HepG2 (cell line): ENCODE measurements at regions not wholly inside any gene's neighbourhood (a gene's known extent, or its start where the extent isn't known, plus 50 kb on each side); places are given as distances from the start of the nearest gene placed in this dataset.

Source experiments
- CREB1 ChIP-seq, 2 experiments: fragments of 450-650 bp in 1 of 2; IDR thresholded peaks; 2 replicates each; pipeline ENCODE4 v1.6.1; 2016 to 2017; ENCODE audit warnings: control low read depth in 1 of 2, mild to moderate bottlenecking in 1 of 2, missing compliant biosample characterization in 1 of 2, missing genetic modification characterization in 1 of 2
- EP300 ChIP-seq, 3 experiments: sonication (generic) in 1 of 3; formaldehyde crosslinking in 1 of 3; IDR thresholded peaks; 2 replicates each; pipeline versions ENCODE4 v1.5.1 to v1.6.1; 2011 to 2020; ENCODE audit warnings: low read depth in 2 of 3, low read length in 2 of 3, borderline replicate concordance in 1 of 3, improper control_type of control experiment in 1 of 3, mild to moderate bottlenecking in 1 of 3, missing genetic modification reagents in 1 of 3, moderate library complexity in 1 of 3
- GABPA ChIP-seq, 2 experiments: IDR thresholded peaks; 2 replicates each; pipeline ENCODE4 v1.6.1; 2011 to 2016; ENCODE audit warnings: low read depth in 2 of 2, low read length in 1 of 2, missing biosample characterization in 1 of 2, missing genetic modification characterization in 1 of 2
- HCFC1 ChIP-seq: fragments of 150-350 bp; IDR thresholded peaks from 2 replicates; pipeline ENCODE4 v1.6.1; 2014; ENCODE audit warnings: low read depth, low read length
- HNRNPK ChIP-seq: fragments of 200-400 bp; formaldehyde crosslinking; IDR thresholded peaks from 2 replicates; pipeline ENCODE4 v1.6.1; 2018; ENCODE audit warnings: low read length, low read depth, moderate library complexity, mild to moderate bottlenecking; ENCODE audit not compliant: poor library complexity, severe bottlenecking
- JDP2 ChIP-seq: sonication (generic); formaldehyde crosslinking; IDR thresholded peaks from 2 replicates; pipeline ENCODE4 v1.8.1; 2022; ENCODE audit warnings: missing genetic modification reagents, borderline replicate concordance
- KLF6 ChIP-seq: IDR thresholded peaks from 2 replicates; pipeline ENCODE4 v1.8.0; 2016; ENCODE audit warnings: missing biosample characterization, missing genetic modification reagents
- NFE2L1 ChIP-seq: sonication (generic); formaldehyde crosslinking; IDR thresholded peaks from 2 replicates; pipeline ENCODE4 v1.4.0; 2020; ENCODE audit warnings: missing genetic modification reagents, mild to moderate bottlenecking, borderline replicate concordance
- SP2 ChIP-seq: sonication (generic); formaldehyde crosslinking; IDR thresholded peaks from 2 replicates; pipeline ENCODE4 v1.5.1; 2020; ENCODE audit warnings: mild to moderate bottlenecking, missing genetic modification reagents
- SUZ12 ChIP-seq: fragments of 150-350 bp; IDR thresholded peaks from 2 replicates; pipeline ENCODE4 v1.6.1; 2014; ENCODE audit warnings: low read depth, low read length
- ZNF230 ChIP-seq: sonication (generic); formaldehyde crosslinking; IDR thresholded peaks from 2 replicates; pipeline ENCODE4 v1.4.0; 2020; ENCODE audit warnings: mild to moderate bottlenecking, missing genetic modification reagents
- ZNF549 ChIP-seq: sonication (generic); formaldehyde crosslinking; IDR thresholded peaks from 2 replicates; pipeline ENCODE4 v1.5.0; 2020; ENCODE audit warnings: missing genetic modification reagents
- TF ChIP-seq, protein P1 (sequence below): sonication (generic); formaldehyde crosslinking; IDR thresholded peaks from 2 replicates; pipeline ENCODE4 v1.5.0; 2020; ENCODE audit warnings: mild to moderate bottlenecking, missing genetic modification reagents, moderate library complexity
- TF ChIP-seq, protein P2 (sequence below): sonication (generic); formaldehyde crosslinking; IDR thresholded peaks from 2 replicates; pipeline ENCODE4 v1.4.0; 2020; ENCODE audit warnings: missing genetic modification reagents

DNA sequence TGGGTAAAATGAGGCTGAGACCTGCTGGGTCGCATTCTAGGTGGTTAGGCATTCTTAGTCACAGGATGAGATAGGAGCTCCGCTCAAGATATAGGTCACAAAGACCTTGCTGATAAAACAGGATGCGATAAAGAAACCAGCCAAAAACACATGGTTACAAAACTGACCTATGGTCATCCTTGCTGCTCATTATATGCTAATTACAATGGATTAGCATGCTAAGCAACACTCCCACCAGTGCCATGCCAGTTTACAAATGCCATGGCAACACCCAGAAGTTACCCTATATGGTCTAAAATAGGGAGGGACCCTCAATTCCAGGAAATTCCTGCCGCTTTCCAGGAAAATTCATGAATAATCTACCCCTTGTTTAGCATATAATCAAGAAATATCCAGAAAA is 132.4 kb downstream of the BRMS1L start:
- TF ChIP-seq NFE2L1 (CRISPR knock-in tag) (no peak), SP2 (CRISPR knock-in tag) (no peak), HCFC1 (no peak), HNRNPK (no peak), ZNF549 (CRISPR knock-in tag) (no peak), SUZ12 (no peak), EP300 (IDR thresholded peaks at IDR 0.05; ENCODE audit: low read depth in 2 of 2, low read length in 2 of 2) (no peak), EP300 (CRISPR knock-in tag; IDR thresholded peaks at IDR 0.05; ENCODE audit: borderline replicate concordance) (no peak), CREB1 (IDR thresholded peaks at IDR 0.05) (no peak), CREB1 (CRISPR knock-in tag; IDR thresholded peaks at IDR 0.05) (no peak), ZNF230 (CRISPR knock-in tag) (no peak), KLF6 (CRISPR knock-in tag) (no peak), GABPA (IDR thresholded peaks at IDR 0.05; ENCODE audit: low read depth, low read length) (no peak), GABPA (CRISPR knock-in tag; IDR thresholded peaks at IDR 0.05; ENCODE audit: low read depth) (no peak), JDP2 (CRISPR knock-in tag) (no peak)
- TF ChIP-seq, protein P1, sequence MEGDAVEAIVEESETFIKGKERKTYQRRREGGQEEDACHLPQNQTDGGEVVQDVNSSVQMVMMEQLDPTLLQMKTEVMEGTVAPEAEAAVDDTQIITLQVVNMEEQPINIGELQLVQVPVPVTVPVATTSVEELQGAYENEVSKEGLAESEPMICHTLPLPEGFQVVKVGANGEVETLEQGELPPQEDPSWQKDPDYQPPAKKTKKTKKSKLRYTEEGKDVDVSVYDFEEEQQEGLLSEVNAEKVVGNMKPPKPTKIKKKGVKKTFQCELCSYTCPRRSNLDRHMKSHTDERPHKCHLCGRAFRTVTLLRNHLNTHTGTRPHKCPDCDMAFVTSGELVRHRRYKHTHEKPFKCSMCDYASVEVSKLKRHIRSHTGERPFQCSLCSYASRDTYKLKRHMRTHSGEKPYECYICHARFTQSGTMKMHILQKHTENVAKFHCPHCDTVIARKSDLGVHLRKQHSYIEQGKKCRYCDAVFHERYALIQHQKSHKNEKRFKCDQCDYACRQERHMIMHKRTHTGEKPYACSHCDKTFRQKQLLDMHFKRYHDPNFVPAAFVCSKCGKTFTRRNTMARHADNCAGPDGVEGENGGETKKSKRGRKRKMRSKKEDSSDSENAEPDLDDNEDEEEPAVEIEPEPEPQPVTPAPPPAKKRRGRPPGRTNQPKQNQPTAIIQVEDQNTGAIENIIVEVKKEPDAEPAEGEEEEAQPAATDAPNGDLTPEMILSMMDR (CRISPR knock-in tag), result no peak
- TF ChIP-seq, protein P2, sequence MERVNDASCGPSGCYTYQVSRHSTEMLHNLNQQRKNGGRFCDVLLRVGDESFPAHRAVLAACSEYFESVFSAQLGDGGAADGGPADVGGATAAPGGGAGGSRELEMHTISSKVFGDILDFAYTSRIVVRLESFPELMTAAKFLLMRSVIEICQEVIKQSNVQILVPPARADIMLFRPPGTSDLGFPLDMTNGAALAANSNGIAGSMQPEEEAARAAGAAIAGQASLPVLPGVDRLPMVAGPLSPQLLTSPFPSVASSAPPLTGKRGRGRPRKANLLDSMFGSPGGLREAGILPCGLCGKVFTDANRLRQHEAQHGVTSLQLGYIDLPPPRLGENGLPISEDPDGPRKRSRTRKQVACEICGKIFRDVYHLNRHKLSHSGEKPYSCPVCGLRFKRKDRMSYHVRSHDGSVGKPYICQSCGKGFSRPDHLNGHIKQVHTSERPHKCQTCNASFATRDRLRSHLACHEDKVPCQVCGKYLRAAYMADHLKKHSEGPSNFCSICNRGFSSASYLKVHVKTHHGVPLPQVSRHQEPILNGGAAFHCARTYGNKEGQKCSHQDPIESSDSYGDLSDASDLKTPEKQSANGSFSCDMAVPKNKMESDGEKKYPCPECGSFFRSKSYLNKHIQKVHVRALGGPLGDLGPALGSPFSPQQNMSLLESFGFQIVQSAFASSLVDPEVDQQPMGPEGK (CRISPR knock-in tag), result no peak
